HepG2 (cell line): ENCODE measurements at regions not wholly inside any gene's neighbourhood (a gene's known extent, or its start where the extent isn't known, plus 50 kb on each side); places are given as distances from the start of the nearest gene placed in this dataset.

Experiments
- ATAC-seq: fragments of 200-7000 bp; cut with Tn5 transposase; 3 replicates; pipeline ENCODE4 v1.9.1; 2020; ENCODE audit warnings: mild to moderate bottlenecking, moderate library complexity
- BruUV-seq: library from RNA; stranded (reverse); fragments of 400-500 nt; replicated peaks from 2 replicates; lab custom pipeline; 2021; lab: Mats Ljungman, UMichigan
- CTCF ChIA-PET: fragments of 300-600 bp; formaldehyde crosslinking; extraction: SDS; loops from one replicate; lab custom pipeline; 2021; ENCODE audit warnings: low total read pairs, inconsistent platforms, low intra/inter-chr PET ratio; lab: Yijun Ruan, JAX
- POLR2A ChIA-PET: fragments of 350-600 bp; sonication (Branson Sonifier 250); formaldehyde crosslinking; loops from one replicate; lab custom pipeline; 2020; ENCODE audit warnings: antibody characterized with exemption, inconsistent platforms; lab: Yijun Ruan, JAX
- DNase-seq: peaks from one replicate; pipeline ENCODE4 v3.0.0-alpha.2; 2015; ENCODE audit warnings: low spot score
- FAIRE-seq: peaks from 3 replicates; lab custom pipeline; 2011; peaks lifted over from hg19 to GRCh38; lab: Jason Lieb, UNC
- H2AFZ ChIP-seq: one replicate; pipeline ENCODE4 v1.6.1; 2011; ENCODE audit warnings: low read length, inconsistent platforms
- H3K27ac ChIP-seq: fragments of 300-600 bp; 3 replicates; pipeline ENCODE4 v1.8.0; 2011; ENCODE audit warnings: mixed run types, mild to moderate bottlenecking, mixed read lengths, low read length, inconsistent platforms; ENCODE audit not compliant: insufficient read depth; ENCODE audit errors: extremely low read length
- H3K27me3 ChIP-seq, 2 experiments: fragments of 200-600 bp in 1 of 2; 2 replicates in 1 of 2; 3 replicates in 1 of 2; pipeline versions ENCODE4 v1.6.0 to v1.8.0; 2011; ENCODE audit warnings: low read length in 2 of 2, mild to moderate bottlenecking in 2 of 2, moderate library complexity in 2 of 2, inconsistent platforms in 1 of 2; ENCODE audit not compliant: insufficient read depth in 2 of 2, control insufficient read depth in 1 of 2
- H3K36me3 ChIP-seq, 2 experiments: fragments of 200-600 bp in 1 of 2; replicated peaks in 1 of 2; 2 replicates in 1 of 2; 3 replicates in 1 of 2; pipeline versions ENCODE4 v1.5.1 to v1.8.0; 2011; ENCODE audit warnings: low read length in 2 of 2, inconsistent platforms in 1 of 2; ENCODE audit not compliant: insufficient read depth in 2 of 2, control insufficient read depth in 1 of 2
- H3K4me1 ChIP-seq: 2 replicates; pipeline ENCODE4 v1.5.1; 2012; ENCODE audit warnings: low read length, inconsistent platforms; ENCODE audit not compliant: insufficient read depth
- H3K4me2 ChIP-seq: 2 replicates; pipeline ENCODE4 v1.6.0; 2011; ENCODE audit warnings: low read depth, low read length, inconsistent platforms
- H3K4me3 ChIP-seq, 3 experiments: fragments of 200-600 bp in 1 of 3; sonication (generic), shearing (Covaris generic) in 1 of 3; replicated peaks in 1 of 3; 2 replicates each; pipeline ENCODE4 v1.5.1; 2011 to 2016; ENCODE audit warnings: low read length in 3 of 3, inconsistent platforms in 2 of 3, low read depth in 2 of 3, mild to moderate bottlenecking in 2 of 3, control low read depth in 1 of 3, mixed read lengths in 1 of 3; ENCODE audit not compliant: insufficient read depth in 1 of 3
- H3K79me2 ChIP-seq: one replicate; pipeline ENCODE4 v1.6.1; 2011; ENCODE audit warnings: low read length, inconsistent platforms; ENCODE audit not compliant: insufficient read depth
- H3K9ac ChIP-seq: 2 replicates; pipeline ENCODE4 v1.6.0; 2011; ENCODE audit warnings: mild to moderate bottlenecking, low read depth, low read length, inconsistent platforms; ENCODE audit not compliant: insufficient read depth
- H3K9me3 ChIP-seq: 2 replicates; pipeline ENCODE4 v1.5.1; 2012; ENCODE audit warnings: mild to moderate bottlenecking, low read length
- H4K20me1 ChIP-seq: 2 replicates; pipeline ENCODE4 v1.6.0; 2011; ENCODE audit warnings: inconsistent platforms, mild to moderate bottlenecking, low read length, moderate library complexity; ENCODE audit not compliant: insufficient read depth
- BCL6 ChIP-seq: IDR thresholded peaks from 2 replicates; pipeline ENCODE4 v1.6.1; 2016; ENCODE audit warnings: missing genetic modification reagents, missing compliant biosample characterization
- CAMTA2 ChIP-seq: sonication (generic); formaldehyde crosslinking; IDR thresholded peaks from 2 replicates; pipeline ENCODE4 v1.4.0; 2020; ENCODE audit warnings: mild to moderate bottlenecking, missing genetic modification reagents, borderline replicate concordance
- KLF12 ChIP-seq: sonication (generic); formaldehyde crosslinking; IDR thresholded peaks from 2 replicates; pipeline ENCODE4 v1.4.0; 2020; ENCODE audit warnings: missing genetic modification reagents, borderline replicate concordance
- LRRFIP1 ChIP-seq: sonication (generic); formaldehyde crosslinking; conservative IDR thresholded peaks from 2 replicates; pipeline ENCODE4 v1.4.0; 2020; ENCODE audit warnings: missing genetic modification reagents
- NFRKB ChIP-seq: fragments of 450-650 bp; IDR thresholded peaks from 2 replicates; pipeline ENCODE4 v1.6.1; 2017
- SNAPC4 ChIP-seq: sonication (generic); formaldehyde crosslinking; IDR thresholded peaks from 2 replicates; pipeline ENCODE4 v1.4.0; 2020; ENCODE audit warnings: mild to moderate bottlenecking, missing genetic modification reagents
- ZNF770 ChIP-seq: sonication (generic); formaldehyde crosslinking; IDR thresholded peaks from 2 replicates; pipeline ENCODE4 v1.5.0; 2020; ENCODE audit warnings: mild to moderate bottlenecking, missing genetic modification reagents
- WGBS: methylation state at CpG from one replicate; pipeline ENCODE4 v1.1.6; 2017; ENCODE audit warnings: low lambda C conversion rate; 5-methylcytosine and 5-hydroxymethylcytosine counted together
- in situ Hi-C: cut with HindIII; loops from 2 replicates; pipeline ENCODE4 v1.10.0; 2017; ENCODE audit warnings: low pct_unique_long_range_greater_than_20kb; ENCODE audit not compliant: extremely low pct_ligation_motif_present
- intact Hi-C: fragments of 100-400 bp; cut with micrococcal nuclease; formaldehyde crosslinking; loops from one replicate; pipeline ENCODE4 v1.10.0; 2022; ENCODE audit not compliant: unreplicated experiment

- no peak for TF ChIP-seq SNAPC4 (CRISPR knock-in tag)
Observed at GRCh38 chr12:46711756-46712155, 114.0 kb downstream of the SLC38A4 start (continued).

GRCh38 chr12:46710125-46710743 is 115.6 kb downstream of the SLC38A4 start:
- Histone ChIP-seq H3K4me1 (no peaks in the 10 kb centered on the region), H3K4me2 (no peak overlapping the region), H3K9ac (no peak overlapping the region), H3K4me3 (no peak overlapping the region), H3K36me3 (no peaks in the 10 kb centered on the region), H3K27me3 (no peaks in the 10 kb centered on the region), H2AFZ (no peak overlapping the region), H3K79me2 (no peaks in the 10 kb centered on the region), H4K20me1 (no peaks in the 10 kb centered on the region), H3K9me3 (no peaks in the 10 kb centered on the region), H3K27ac (no peak overlapping the region)
- POLR2A ChIA-PET: no interaction called here
- ATAC-seq: no peak
- no peak for FAIRE-seq
- TF ChIP-seq NFRKB: no peak
- no peak for TF ChIP-seq BCL6
- no peak for TF ChIP-seq KLF12
- no peak for TF ChIP-seq ZNF770 (CRISPR knock-in tag)
- TF ChIP-seq CAMTA2: no peak
- no peak for TF ChIP-seq LRRFIP1 (CRISPR knock-in tag)
- no peak for DNase-seq
- intact Hi-C loops: no loop called here
- no TSS peak for BruUV-seq
- 76% methylated on average over 9 of the region's 9 CpGs for WGBS
- CTCF ChIA-PET: no interaction called here
- in situ Hi-C loops: no loop called here
